ENCODE measurements at regions not wholly inside any gene's neighbourhood (a gene's known extent, or its start where the extent isn't known, plus 50 kb on each side); places are given as distances from the start of the nearest gene placed in this dataset.

DNA sequence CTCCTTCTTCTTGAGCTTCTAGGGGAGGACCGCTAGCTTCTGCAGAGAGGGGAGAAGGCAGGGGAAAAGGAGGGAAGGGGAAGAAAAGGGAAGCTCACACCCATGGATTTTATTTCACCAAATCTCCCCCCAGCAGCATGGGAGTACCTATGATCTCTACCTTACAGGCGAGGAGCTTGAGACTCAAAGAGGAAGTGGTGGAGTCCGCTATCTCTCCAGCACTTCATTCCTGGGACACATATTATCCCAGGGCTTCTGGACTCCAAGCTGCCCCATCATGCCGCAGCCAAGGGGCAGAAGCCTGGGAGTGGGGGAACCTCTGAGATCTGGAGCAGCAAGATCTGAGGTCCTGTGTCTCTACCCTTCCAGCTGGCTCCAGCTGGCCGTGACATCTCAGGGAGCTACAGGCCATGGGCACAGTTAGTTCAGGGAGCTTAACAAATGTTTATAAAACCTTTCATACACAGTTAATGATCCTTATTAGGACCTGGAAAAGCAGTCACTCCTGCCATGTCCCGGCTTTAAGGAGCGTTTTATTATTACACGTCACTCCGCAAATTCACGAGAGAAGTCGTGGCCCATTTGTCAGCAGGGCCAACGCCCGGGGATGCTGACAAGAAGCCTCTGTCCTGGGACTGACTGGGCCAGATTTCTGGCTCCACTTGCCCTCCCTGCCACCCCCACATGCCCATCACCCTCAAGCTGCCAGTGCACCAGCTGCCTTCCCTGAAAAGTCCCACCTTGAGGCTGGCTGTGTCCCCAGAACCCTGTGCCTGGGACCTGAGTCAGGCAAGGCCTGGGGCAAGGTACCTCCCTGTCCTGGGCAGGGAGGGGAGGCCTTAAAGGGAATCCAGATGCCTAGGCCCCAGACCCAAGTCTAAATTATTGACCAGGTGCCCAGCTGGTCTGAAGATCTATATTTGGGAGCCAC lies 132.1 kb upstream of the ZMIZ1 start:
- Histone ChIP-seq H3K4me1 (peaks cover 44% of the 10 kb centered on the region), H3K27ac (no peak overlapping the region), H3K9me3 (no peaks in the 10 kb centered on the region), H3K27me3 (no peaks in the 10 kb centered on the region), H3K4me3 (no peak overlapping the region), H3K36me3 (no peaks in the 10 kb centered on the region)
- no peak for DNase-seq (ENCODE audit: low spot score in 2 of 2)
- TF ChIP-seq, protein P1, sequence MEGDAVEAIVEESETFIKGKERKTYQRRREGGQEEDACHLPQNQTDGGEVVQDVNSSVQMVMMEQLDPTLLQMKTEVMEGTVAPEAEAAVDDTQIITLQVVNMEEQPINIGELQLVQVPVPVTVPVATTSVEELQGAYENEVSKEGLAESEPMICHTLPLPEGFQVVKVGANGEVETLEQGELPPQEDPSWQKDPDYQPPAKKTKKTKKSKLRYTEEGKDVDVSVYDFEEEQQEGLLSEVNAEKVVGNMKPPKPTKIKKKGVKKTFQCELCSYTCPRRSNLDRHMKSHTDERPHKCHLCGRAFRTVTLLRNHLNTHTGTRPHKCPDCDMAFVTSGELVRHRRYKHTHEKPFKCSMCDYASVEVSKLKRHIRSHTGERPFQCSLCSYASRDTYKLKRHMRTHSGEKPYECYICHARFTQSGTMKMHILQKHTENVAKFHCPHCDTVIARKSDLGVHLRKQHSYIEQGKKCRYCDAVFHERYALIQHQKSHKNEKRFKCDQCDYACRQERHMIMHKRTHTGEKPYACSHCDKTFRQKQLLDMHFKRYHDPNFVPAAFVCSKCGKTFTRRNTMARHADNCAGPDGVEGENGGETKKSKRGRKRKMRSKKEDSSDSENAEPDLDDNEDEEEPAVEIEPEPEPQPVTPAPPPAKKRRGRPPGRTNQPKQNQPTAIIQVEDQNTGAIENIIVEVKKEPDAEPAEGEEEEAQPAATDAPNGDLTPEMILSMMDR (IDR thresholded peaks at IDR 0.05) = no peak
- TF ChIP-seq EP300 (IDR thresholded peaks at IDR 0.05) (no peak), POLR2A (IDR thresholded peaks at IDR 0.05) (no peak), POLR2AphosphoS5 (IDR thresholded peaks at IDR 0.05) (no peak)
- 92% methylated on average over 12 of the region's 13 CpGs for WGBS

DNA sequence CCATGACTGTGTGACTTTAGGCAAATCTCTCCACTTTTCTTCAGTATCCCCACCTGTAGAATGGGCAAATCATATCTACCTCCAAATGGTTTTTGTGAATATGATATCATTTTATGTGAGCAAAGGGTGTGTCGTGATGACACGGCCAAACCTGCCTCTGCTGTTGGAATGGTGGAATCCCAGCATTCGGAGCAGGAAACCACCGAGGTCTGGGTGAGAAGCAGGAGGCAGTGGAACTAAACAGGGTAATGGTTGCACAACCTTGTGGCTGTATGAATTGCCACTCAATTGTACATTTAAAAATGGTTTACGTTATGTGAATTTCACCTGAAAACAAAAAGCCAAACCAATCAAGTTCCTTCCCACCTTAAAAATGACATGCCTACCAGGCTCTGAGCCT lies 131.4 kb upstream of the ZMIZ1 start:
- WGBS = 73% methylated on average over 5 of the region's 5 CpGs
- Histone ChIP-seq H3K27me3 (no peaks in the 10 kb centered on the region), H3K4me1 (peaks cover 39% of the 10 kb centered on the region), H3K4me3 (no peak overlapping the region), H3K36me3 (no peaks in the 10 kb centered on the region), H3K27ac (no peak overlapping the region), H3K9me3 (no peaks in the 10 kb centered on the region)
- DNase-seq (ENCODE audit: low spot score in 2 of 2) = no peak
- no peak for TF ChIP-seq EP300 (IDR thresholded peaks at IDR 0.05)
- TF ChIP-seq POLR2AphosphoS5 (IDR thresholded peaks at IDR 0.05) = no peak
- TF ChIP-seq POLR2A (IDR thresholded peaks at IDR 0.05) = no peak
- TF ChIP-seq, protein P1 (IDR thresholded peaks at IDR 0.05) = no peak

DNA sequence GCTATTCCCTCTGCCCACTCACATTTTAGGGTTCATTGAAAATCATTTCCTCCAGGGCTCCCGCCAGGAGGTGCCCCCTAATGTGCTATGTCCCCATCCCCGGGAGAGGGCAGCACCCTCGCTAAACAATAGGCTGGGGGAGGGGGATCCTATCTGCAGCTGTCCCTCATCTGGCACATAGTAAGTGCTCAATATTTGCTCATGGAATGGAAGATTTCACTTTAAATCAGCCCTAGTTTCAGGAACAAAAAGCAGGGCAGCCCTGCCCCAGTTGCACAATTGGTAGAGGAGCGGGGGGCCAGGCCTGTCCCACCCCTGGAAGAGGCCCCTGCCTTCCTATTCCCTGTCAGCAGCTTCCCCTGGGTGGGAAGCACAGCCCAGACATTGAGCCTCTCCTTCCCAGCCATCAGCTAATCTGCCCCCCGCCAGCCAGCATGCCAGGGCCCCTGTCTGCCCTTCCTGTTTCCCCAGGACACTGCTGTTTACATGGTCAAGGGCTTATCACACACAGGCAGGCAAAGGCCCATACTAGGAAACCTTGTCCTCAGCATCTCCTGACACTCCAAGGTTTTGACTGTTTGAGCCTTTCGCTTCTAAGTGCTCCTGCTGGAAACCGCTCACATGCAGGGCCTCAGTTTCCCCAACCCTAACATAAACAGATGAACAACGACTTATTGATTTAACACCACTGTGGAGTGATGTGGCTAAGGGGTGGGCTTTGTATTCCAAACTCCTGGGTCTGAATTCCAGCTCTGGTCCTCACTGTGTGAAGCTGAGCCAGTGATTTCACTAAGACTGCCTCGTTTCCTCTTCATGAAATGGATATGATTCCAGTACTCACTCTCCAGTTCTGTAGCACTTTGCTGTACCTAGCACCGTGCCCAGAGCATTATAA lies 130.7 kb upstream of the ZMIZ1 start:
- H3K4me1 ChIP-seq = peaks cover 33% of the 10 kb centered on the region
- no peak overlapping the region for H3K4me3 ChIP-seq
- DNase-seq (ENCODE audit: low spot score in 2 of 2) = no peak
- H3K9me3 ChIP-seq = no peaks in the 10 kb centered on the region
- H3K36me3 ChIP-seq = no peaks in the 10 kb centered on the region
- no peaks in the 10 kb centered on the region for H3K27me3 ChIP-seq
- no peak overlapping the region for H3K27ac ChIP-seq
- TF ChIP-seq, protein P1 (IDR thresholded peaks at IDR 0.05) = no peak
- 72% methylated on average over 10 of the region's 10 CpGs for WGBS

DNA sequence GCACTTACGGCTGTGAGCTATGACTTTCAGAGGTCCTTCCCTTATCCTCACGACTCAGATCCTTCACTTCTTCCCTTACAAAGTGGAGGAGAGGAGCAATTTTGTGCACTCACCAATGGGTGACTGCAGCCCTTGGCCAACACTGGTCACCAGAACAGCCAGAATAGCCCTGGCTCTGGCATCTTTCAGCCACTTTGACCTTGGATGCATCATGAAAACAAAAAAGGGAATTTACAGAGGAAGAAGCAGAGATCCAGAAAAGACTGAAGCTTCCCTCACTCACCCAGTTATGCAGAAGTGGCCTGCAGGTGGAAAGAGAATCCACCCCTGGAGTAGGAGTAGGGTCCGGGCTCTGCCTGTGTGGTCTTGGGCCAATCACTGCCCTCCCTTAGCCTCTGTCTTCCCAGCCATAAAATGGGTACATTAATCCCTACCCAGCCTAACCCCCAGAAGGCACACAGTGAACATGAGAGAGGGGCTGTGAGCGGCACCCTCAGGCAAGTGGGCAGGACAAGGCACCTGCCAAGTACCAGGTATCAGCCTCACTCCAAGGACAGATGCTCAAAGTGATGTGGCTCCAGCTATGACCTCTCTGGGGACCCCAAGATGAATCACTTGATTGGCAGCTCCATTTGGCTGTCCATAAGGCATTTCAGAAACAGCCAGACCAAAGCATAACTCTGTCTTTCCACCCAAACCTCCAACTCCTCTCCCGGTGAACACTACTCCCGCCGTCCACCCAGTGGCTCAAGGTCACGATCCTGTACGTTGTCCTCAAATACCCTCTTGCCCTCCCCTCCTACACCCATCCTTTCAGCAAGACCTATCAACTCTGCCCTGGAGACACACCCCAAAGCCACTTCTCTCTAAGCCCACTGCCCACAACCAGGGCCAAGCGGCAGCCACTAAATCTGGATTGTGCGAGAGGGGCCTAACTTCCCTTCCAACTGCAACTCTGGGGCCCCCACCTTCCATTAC lies 129.8 kb upstream of the ZMIZ1 start:
- Histone ChIP-seq H3K4me3 (no peak overlapping the region), H3K27me3 (no peaks in the 10 kb centered on the region), H3K4me1 (peaks cover 31% of the 10 kb centered on the region), H3K27ac (no peak overlapping the region), H3K9me3 (no peaks in the 10 kb centered on the region), H3K36me3 (no peaks in the 10 kb centered on the region)
- no peak for DNase-seq (ENCODE audit: low spot score in 2 of 2)
- TF ChIP-seq, protein P1 (IDR thresholded peaks at IDR 0.05) = no peak
- no peak for TF ChIP-seq POLR2A (IDR thresholded peaks at IDR 0.05)
- no peak for TF ChIP-seq EP300 (IDR thresholded peaks at IDR 0.05)
- TF ChIP-seq POLR2AphosphoS5 (IDR thresholded peaks at IDR 0.05) = no peak
- WGBS = 94% methylated on average over 10 of the region's 11 CpGs

All from suprapubic skin (tissue), 4 donors.